GM18502 (cell line): ENCODE measurements at regions not wholly inside any gene's neighbourhood (a gene's known extent, or its start where the extent isn't known, plus 50 kb on each side); places are given as distances from the start of the nearest gene placed in this dataset.

Source experiments
- ATAC-seq: cut with Tn5 transposase; IDR thresholded peaks from one replicate; pipeline ENCODE4 v1.9.1; 2021; ENCODE audit warnings: mild to moderate bottlenecking; ENCODE audit not compliant: unreplicated experiment, poor library complexity

GRCh38 chr4:133903029-133903428 lies 298.6 kb downstream of the PABPC4L start:
- ATAC-seq, result no peak

- ATAC-seq, result no peak
Measured at GRCh38 chr4:133891011-133891410, 310.6 kb downstream of the PABPC4L start.

- no peak for ATAC-seq
Measured at GRCh38 chr4:133887723-133888122, 313.9 kb downstream of the PABPC4L start.

GRCh38 chr4:133869486-133869885 lies 332.1 kb downstream of the PABPC4L start:
- ATAC-seq, result no peak

GRCh38 chr4:133868856-133869255 lies 332.7 kb downstream of the PABPC4L start:
- no peak for ATAC-seq

DNA sequence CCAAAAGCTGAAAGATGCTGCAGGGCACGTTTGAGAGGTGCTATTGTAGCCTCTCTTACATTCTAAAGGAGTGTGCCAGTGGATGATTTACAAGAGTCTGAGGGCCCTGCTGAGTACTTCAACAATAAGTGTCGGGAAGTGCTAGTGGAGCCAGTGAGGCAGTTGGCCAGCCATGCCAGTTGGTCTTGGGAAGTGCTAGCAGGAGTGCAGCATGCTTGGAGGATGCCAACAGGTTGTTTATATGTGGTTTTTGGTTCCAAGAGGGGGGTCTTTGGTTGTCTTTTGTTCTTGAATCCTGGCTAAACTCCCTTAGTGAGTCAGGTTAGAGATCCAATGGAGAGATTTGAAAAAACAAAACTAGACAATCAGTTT lies 335.3 kb downstream of the PABPC4L start:
- ATAC-seq, result no peak

DNA sequence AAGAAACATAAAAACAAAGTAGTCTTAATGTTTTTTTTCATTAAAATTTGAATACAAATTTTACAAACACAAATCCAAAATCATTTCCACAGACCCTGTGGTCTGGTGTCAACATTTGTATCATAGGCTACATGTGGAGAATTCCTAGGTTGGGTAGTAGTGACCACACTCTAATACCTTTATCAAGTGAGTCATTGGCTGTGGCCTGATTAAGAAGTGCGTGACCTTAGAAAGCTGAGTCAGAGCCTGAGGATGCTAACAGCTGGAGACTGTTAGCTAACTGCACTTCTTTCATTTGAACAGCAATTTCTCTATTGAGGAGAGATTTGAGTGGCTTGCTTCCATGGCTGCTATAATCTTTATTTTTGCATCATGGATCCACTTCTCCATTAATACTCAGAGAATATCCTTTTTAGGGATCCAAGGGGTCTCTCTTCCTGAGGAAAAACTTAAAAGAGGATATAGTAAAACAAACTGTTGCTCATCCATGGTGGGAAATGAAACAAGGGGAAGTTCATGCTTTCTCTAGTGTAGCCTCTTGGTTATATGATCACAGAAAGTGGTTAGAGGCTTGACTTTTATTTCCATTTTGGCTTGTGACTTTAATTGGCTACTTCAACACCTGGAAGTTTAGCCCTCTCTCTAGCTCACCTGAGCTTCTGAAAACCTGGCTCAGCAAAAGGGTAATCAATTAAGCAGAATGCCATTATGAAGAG lies 335.8 kb downstream of the PABPC4L start:
- no peak for ATAC-seq

GRCh38 chr4:133863153-133863552 lies 338.4 kb downstream of the PABPC4L start:
- ATAC-seq, result no peak

DNA sequence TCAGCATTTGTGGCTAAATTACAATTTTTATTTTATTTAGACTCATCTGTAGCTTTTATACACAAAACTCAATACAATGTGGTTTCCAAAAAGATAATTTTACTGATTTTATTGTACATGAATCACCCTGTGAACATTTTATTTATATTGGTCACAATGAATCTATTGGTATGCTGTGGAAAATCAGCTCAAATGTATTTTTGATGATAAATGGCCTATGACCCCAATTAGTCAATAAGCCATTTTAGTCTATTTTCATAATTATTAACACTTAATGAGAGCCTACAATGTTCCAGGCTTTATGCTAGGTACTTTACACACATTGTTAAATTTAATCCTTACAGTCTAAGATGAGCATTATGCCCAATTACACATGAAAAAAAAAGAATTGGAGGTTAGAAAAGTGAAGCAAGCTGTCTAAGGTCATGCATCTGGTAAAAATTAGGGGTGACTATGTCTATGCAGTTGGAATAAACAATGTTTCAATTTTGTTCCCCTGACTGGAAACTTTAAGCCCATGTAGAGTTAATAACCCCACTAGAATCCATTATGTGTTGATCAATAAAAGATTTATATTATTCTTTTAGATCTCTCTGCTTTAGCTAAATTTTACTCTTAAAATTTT lies 344.7 kb downstream of the PABPC4L start:
- ATAC-seq, result no peak

- ATAC-seq, result no peak
Measured at GRCh38 chr4:133855001-133855400, 346.6 kb downstream of the PABPC4L start.

DNA sequence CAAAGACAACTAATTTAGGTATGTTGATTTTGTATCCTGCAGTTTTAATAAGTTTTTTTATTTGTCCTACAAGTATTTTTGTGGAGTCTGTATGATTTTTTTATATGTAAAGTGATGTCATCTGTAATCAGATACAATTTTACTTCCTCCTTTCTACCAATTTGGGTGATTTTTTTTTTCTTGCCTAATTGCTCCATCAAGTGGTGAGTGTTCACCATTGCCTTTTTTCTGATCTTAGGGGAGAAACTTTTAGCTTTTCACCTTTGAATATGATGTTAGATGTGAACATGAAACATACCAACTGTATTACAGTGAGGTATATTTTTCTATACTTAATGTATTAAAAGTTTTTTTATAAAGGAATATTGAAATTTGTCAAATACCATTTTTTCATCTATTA lies 362.3 kb downstream of the PABPC4L start:
- ATAC-seq, result no peak

DNA sequence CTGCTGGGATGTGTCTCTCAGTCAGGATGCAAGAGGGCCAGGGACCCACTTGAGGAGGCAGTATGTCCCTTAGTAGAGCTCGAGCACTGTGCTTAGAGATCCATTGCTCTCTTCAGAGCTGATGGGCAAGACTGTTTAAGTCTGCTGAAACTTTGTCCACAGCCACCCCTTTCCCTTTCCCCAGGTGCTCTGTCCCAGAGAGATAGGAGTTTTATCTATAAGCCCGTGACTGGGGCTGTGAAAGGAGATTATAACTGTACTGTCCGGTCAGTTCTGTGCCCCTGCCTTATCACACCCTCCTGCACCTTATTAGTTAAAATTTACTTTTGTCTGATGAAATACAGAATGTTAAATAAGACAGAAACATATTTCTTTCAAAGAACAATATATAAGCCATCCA lies 378.4 kb downstream of the PABPC4L start:
- ATAC-seq, result no peak

GRCh38 chr4:133812954-133813353 lies 388.6 kb downstream of the PABPC4L start:
- ATAC-seq, result no peak

GRCh38 chr4:133812236-133812635 lies 389.4 kb downstream of the PABPC4L start:
- ATAC-seq, result no peak

DNA sequence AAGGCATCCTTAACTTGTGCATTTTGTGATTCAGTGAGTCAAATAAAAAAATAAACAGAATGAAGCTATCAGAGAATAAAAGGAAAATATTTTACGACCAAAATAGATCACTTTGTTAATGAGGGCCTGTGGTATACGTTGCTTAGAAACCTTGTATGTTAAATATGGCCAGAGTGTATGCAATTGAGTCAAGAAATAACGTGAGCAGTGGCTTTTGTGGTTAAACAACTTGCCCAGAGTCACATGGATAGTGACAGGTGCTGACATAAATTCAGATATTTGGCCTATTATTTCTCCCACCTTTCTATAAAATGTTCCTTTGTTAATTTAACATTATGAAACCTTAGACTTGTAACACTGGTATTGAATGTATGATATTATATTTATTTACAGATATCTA lies 393.4 kb downstream of the PABPC4L start:
- ATAC-seq, result no peak

GRCh38 chr4:133803341-133803740 lies 398.2 kb downstream of the PABPC4L start:
- no peak for ATAC-seq

DNA sequence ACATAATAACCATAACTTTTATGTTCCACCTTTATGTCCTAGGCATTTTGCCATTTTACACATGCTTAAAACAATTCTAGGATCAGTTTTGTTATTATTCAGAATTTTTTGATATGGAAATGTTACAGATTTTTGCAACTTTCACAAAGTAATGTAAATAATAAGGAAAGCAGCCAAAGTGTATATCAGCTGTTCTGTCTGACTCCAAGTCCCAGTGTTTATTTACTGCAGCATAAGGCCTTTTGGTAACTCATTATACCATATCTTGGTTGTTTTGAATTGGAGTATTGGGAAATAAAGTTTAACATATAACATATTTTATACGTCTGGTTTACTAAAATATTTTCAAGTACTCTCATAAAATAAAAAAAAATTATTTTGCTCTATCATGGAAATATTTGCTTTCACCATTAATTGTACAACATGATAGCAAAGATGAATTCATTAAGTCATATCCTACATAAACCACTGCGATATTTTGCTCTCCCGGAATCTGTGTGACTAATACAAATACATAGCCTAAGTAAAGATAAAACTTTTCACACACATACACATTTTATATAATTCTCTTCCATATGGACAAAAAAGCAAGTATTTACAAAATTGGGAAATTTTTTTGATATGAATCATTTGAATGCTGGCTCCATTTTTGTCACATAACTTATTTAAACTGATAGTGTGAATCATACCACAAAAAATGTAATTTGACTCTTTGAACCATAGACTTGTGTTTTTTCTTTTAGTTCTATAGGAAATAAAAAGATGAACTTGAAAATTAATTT lies 399.0 kb downstream of the PABPC4L start:
- ATAC-seq, result no peak

DNA sequence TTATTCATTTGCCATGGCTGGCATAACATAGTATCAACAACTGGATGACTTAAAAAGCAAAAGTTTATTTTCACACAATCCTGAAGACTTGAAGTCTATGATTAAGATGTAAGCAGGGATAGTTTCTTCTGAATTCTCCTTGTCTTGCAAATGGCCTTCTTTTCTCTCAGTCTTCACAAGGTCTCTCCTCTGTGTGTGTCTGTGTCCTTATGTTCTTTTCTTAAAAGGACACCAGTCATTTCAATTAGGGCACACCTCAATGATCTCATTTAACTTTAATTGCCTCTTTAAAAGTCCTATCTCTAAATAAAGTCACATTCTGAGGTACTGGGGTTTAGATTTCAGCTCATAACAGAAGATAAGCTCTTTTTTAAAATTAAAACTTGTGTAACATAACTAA lies 399.7 kb downstream of the PABPC4L start:
- no peak for ATAC-seq

DNA sequence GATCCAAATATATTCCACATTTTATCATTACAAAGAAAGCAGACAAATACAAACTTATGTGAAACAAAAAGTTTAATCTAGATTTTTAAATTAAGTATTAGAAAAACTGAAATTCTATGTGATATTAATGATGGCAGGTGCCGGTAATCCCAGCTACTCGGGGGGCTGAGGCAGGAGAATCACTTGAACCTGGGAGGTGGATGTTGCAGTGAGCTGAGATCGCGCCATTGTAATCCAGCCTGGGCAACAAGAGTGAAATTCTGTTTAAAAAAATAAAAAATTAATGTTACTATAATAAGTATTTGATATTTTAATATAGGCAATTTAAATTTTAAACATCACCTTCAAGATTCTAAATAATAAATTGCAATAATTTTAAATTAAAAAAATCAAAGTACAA lies 400.6 kb downstream of the PABPC4L start:
- ATAC-seq, result no peak

DNA sequence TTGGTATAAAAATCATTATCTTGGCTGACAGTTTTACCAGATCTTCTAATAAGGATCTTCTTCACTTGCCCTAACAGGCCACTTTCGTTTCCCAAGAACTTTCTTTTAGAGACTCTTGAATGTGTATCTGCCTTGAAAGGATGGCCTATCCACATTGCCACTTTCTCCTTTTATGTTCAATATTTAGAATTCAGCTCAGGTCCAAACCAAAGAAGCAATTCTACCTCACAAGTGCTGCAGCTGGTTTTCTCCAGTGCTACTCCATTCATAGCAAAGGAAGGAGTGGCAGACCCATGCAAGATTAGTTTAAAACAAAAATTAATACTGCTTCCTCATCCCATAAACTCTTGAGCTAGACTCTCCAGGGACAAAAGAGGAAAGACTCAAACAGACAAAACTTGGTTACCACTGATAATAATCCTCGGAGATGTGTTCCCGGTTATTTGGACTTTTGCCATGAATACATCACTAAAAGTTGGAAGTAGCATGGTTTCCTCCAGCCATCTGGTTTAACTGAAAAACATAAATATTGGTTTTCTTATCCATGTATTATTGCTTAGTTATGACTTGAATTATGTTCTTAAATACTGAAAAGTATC lies 401.8 kb downstream of the PABPC4L start:
- ATAC-seq, result no peak

DNA sequence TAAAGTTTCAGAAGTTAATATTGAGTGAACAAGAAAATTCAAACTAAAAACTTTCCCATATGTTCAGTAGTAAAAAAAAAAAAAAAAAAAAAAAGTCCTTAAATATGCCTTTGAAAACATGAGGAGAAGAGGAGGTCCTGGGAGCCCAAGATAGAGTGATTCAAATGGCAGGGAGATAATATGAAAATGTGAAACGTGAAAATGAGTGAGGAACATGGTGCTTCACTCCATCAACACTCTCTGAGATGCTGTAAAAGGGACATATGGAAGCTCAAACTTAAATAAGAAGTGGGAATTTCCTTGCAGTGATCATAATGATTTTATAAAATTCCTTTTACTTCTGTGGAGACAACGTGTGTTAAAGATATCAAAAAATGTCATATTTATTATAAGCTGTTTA lies 423.9 kb downstream of the PABPC4L start:
- ATAC-seq, result no peak
